DND-41 (cell line): ENCODE measurements at regions not wholly inside any gene's neighbourhood (a gene's known extent, or its start where the extent isn't known, plus 50 kb on each side); places are given as distances from the start of the nearest gene placed in this dataset.

Experiments used
- CTCF ChIP-seq: IDR thresholded peaks from 2 replicates; pipeline ENCODE4 v1.5.1; 2012; ENCODE audit warnings: borderline replicate concordance, low read length, moderate library complexity, mild to moderate bottlenecking; ENCODE audit not compliant: poor library complexity, severe bottlenecking; ENCODE audit errors: extremely low read depth
- EZH2 ChIP-seq: IDR thresholded peaks from 3 replicates; pipeline ENCODE4 v1.6.1; 2012; ENCODE audit warnings: borderline replicate concordance, low read depth, mild to moderate bottlenecking, moderate library complexity, low read length, inconsistent platforms; ENCODE audit not compliant: severe bottlenecking

GRCh38 chr3:30455840-30456239, 150.6 kb upstream of the TGFBR2 start:
- no peak for TF ChIP-seq CTCF
- no peak for TF ChIP-seq EZH2
